HS-27A (cell line): ENCODE measurements at regions not wholly inside any gene's neighbourhood (a gene's known extent, or its start where the extent isn't known, plus 50 kb on each side); places are given as distances from the start of the nearest gene placed in this dataset.
A peak's percentile ranks its signal among the peaks of the same experiment; 100 is the strongest.
"Not testable (repeated sequence)": the region's sequence is repeated elsewhere in the genome, so short reads cannot be mapped to it uniquely, and the experiment has no call there.

ENCODE experiments used
- DNase-seq: peaks from one replicate; pipeline ENCODE4 v3.0.0-alpha.2; 2012; ENCODE audit warnings: low read depth, missing footprints

GRCh38 chr9:3773362-3774060 is 247.7 kb upstream of the RFX3 start:
- DNase-seq = no peak

GRCh38 chr9:3769646-3770045 is 243.8 kb upstream of the RFX3 start:
- DNase-seq = no peak

- no peak for DNase-seq
These were observed 243.1 kb upstream of the RFX3 start for GRCh38 chr9:3768712-3769457.

- DNase-seq = no peak
These were observed 242.5 kb upstream of the RFX3 start for GRCh38 chr9:3768286-3768685.

- DNase-seq = no peak
These were observed 236.3 kb upstream of the RFX3 start for GRCh38 chr9:3762076-3762475.

- DNase-seq = no peak
These were observed 234.2 kb upstream of the RFX3 start for GRCh38 chr9:3760031-3760430.

- no peak for DNase-seq
These were observed 233.2 kb upstream of the RFX3 start for GRCh38 chr9:3758816-3759576.

- DNase-seq = no peak
These were observed 230.3 kb upstream of the RFX3 start for GRCh38 chr9:3756071-3756470.

GRCh38 chr9:3751125-3751758 is 225.4 kb upstream of the RFX3 start:
- DNase-seq = no peak

- DNase-seq = no peak
These were observed 224.5 kb upstream of the RFX3 start for GRCh38 chr9:3750321-3750720.

GRCh38 chr9:3746296-3747275 is 220.8 kb upstream of the RFX3 start:
- DNase-seq = peak; percentile 48

- no peak for DNase-seq
These were observed 218.2 kb upstream of the RFX3 start for GRCh38 chr9:3743901-3744413.

GRCh38 chr9:3742586-3742985 is 216.8 kb upstream of the RFX3 start:
- DNase-seq = no peak

GRCh38 chr9:3741729-3742128 is 215.9 kb upstream of the RFX3 start:
- DNase-seq = no peak

GRCh38 chr9:3740690-3741419 is 215.1 kb upstream of the RFX3 start:
- no peak for DNase-seq

GRCh38 chr9:3736161-3736560 is 210.4 kb upstream of the RFX3 start:
- no peak for DNase-seq

GRCh38 chr9:3735251-3735650 is 209.4 kb upstream of the RFX3 start:
- no peak for DNase-seq

- DNase-seq = not testable (repeated sequence)
These were observed 207.9 kb upstream of the RFX3 start for GRCh38 chr9:3733527-3734262.

GRCh38 chr9:3733039-3733408 is 207.2 kb upstream of the RFX3 start:
- DNase-seq = no peak
